Neural cell (in vitro differentiated cells): ENCODE measurements at regions not wholly inside any gene's neighbourhood (a gene's known extent, or its start where the extent isn't known, plus 50 kb on each side); places are given as distances from the start of the nearest gene placed in this dataset.

ENCODE experiments used
- CTCF ChIP-seq: fragments of 450-650 bp; IDR thresholded peaks from 2 replicates; pipeline ENCODE4 v1.5.1; 2014; ENCODE audit warnings: antibody characterized with exemption, mild to moderate bottlenecking, moderate library complexity; ENCODE audit not compliant: poor library complexity, severe bottlenecking
- EP300 ChIP-seq: fragments of 450-650 bp; conservative IDR thresholded peaks from 2 replicates; pipeline ENCODE4 v1.6.1; 2014; ENCODE audit warnings: antibody characterized with exemption, mild to moderate bottlenecking, moderate library complexity; ENCODE audit not compliant: poor library complexity, severe bottlenecking
- EZH2 ChIP-seq: fragments of 200-600, 300-800 bp; shearing (Covaris generic), sonication (generic); IDR thresholded peaks from 2 replicates; pipeline ENCODE4 v1.6.1; 2014; ENCODE audit warnings: antibody characterized with exemption, low read length, borderline replicate concordance, mild to moderate bottlenecking; ENCODE audit not compliant: insufficient read depth, poor library complexity, severe bottlenecking
- MXI1 ChIP-seq: fragments of 450-650 bp; conservative IDR thresholded peaks from 2 replicates; pipeline ENCODE4 v1.6.1; 2014; ENCODE audit warnings: antibody characterized with exemption, mild to moderate bottlenecking; ENCODE audit not compliant: poor library complexity, severe bottlenecking
- POLR2AphosphoS5 ChIP-seq: IDR thresholded peaks from 2 replicates; pipeline ENCODE4 v1.6.1; 2012
- RAD21 ChIP-seq: fragments of 450-650 bp; conservative IDR thresholded peaks from 2 replicates; pipeline ENCODE4 v1.6.1; 2014; ENCODE audit warnings: antibody characterized with exemption, mild to moderate bottlenecking, moderate library complexity
- REST ChIP-seq: IDR thresholded peaks from 2 replicates; pipeline ENCODE4 v1.6.1; 2012; ENCODE audit warnings: borderline replicate concordance
- SMC3 ChIP-seq: fragments of 450-650 bp; conservative IDR thresholded peaks from 2 replicates; pipeline ENCODE4 v1.6.1; 2014; ENCODE audit warnings: antibody characterized with exemption, mild to moderate bottlenecking, moderate library complexity; ENCODE audit not compliant: poor library complexity
- TAF1 ChIP-seq: IDR thresholded peaks from 2 replicates; pipeline ENCODE4 v1.6.1; 2012; ENCODE audit warnings: low read depth

- no peak for TF ChIP-seq CTCF
- TF ChIP-seq EP300 = no peak
- no peak for TF ChIP-seq POLR2AphosphoS5
- no peak for TF ChIP-seq RAD21
- no peak for TF ChIP-seq SMC3
- no peak for TF ChIP-seq EZH2
- no peak for TF ChIP-seq MXI1
- no peak for TF ChIP-seq TAF1
- TF ChIP-seq REST = no peak
These were observed 247.8 kb upstream of the B3GAT1 start for GRCh38 chr11:134659882-134660281.
